ENCODE measurements at regions not wholly inside any gene's neighbourhood (a gene's known extent, or its start where the extent isn't known, plus 50 kb on each side); places are given as distances from the start of the nearest gene placed in this dataset.

DNA sequence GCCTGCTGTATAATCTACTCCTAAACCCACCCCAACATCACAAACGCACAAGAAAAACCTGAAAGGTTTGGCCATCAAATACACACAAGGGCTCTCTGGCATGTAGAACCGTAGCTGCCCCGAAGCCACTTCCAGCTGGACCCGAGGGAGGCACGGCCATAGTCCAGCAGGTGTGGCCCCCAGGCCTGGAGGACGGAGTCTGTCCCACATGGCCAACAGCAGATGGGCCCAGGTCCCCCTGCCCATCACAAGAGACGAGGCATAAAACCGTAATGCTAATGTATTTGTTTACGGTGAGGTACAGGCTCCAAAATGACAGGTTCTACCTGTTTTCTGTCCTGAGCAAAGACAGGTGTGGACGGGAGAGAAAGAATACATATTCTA, 234.2 kb downstream of the SYK start:
- Mint-ChIP-seq H3K27ac (no peak overlapping the region), H3K9me3 (no peaks in the 10 kb centered on the region)
- no peak for ATAC-seq

DNA sequence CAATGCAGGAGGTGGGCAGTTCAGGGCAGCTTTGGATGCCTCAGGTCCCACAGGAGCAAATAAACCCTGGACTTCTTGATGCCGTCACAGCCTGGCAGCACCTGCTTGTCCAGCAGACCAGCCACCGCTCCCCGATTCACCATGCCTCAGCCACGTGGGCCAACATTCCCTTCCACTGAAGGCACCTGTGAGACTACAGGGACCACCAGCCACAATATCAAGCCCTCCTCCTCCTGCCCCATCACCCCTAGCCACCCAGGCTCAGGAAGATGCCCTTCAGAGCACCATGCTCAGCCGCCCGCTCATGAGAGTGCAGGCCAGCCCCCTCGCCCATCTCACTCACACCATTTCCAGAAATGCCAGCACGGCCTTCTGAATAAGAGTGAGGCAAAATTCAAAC, 234.7 kb downstream of the SYK start:
- Mint-ChIP-seq H3K4me3 (no peak overlapping the region), H3K27me3 (ENCODE audit: insufficient read depth, low read depth, poor library complexity) (peaks cover 10% of the 10 kb centered on the region), H3K27ac (no peak overlapping the region; the same call in 1 of the 2 replicates), H3K9me3 (no peaks in the 10 kb centered on the region), H3K36me3 (ENCODE audit: low read depth) (no peaks in the 10 kb centered on the region), H3K4me1 (peaks cover 13% of the 10 kb centered on the region)
- Histone ChIP-seq H3K4me3 (no peak overlapping the region), H3K4me2 (no peak overlapping the region), H3K27ac (ENCODE audit: low read depth) (no peak overlapping the region), H2AFZ (peak overlapping the region; percentile 87; the same call in 1 of the 2 replicates), H3K27me3 (ENCODE audit: insufficient read depth) (no peaks in the 10 kb centered on the region), H3K79me2 (replicated peaks; ENCODE audit: insufficient read depth) (no peaks in the 10 kb centered on the region), H3F3A (replicated peaks; ENCODE audit: low read depth) (no peaks in the 10 kb centered on the region), H3K4me1 (ENCODE audit: insufficient read depth) (peaks cover 4% of the 10 kb centered on the region; the same call in 1 of the 2 replicates), H4K20me1 (replicated peaks; ENCODE audit: insufficient read depth) (no peaks in the 10 kb centered on the region), H3K9me2 (ENCODE audit: insufficient read depth) (no peaks in the 10 kb centered on the region), H3K36me3 (ENCODE audit: insufficient read depth) (no peaks in the 10 kb centered on the region)
- ATAC-seq, result no peak
- no peak for DNase-seq (ENCODE audit: low spot score)
- TF ChIP-seq, protein P1, sequence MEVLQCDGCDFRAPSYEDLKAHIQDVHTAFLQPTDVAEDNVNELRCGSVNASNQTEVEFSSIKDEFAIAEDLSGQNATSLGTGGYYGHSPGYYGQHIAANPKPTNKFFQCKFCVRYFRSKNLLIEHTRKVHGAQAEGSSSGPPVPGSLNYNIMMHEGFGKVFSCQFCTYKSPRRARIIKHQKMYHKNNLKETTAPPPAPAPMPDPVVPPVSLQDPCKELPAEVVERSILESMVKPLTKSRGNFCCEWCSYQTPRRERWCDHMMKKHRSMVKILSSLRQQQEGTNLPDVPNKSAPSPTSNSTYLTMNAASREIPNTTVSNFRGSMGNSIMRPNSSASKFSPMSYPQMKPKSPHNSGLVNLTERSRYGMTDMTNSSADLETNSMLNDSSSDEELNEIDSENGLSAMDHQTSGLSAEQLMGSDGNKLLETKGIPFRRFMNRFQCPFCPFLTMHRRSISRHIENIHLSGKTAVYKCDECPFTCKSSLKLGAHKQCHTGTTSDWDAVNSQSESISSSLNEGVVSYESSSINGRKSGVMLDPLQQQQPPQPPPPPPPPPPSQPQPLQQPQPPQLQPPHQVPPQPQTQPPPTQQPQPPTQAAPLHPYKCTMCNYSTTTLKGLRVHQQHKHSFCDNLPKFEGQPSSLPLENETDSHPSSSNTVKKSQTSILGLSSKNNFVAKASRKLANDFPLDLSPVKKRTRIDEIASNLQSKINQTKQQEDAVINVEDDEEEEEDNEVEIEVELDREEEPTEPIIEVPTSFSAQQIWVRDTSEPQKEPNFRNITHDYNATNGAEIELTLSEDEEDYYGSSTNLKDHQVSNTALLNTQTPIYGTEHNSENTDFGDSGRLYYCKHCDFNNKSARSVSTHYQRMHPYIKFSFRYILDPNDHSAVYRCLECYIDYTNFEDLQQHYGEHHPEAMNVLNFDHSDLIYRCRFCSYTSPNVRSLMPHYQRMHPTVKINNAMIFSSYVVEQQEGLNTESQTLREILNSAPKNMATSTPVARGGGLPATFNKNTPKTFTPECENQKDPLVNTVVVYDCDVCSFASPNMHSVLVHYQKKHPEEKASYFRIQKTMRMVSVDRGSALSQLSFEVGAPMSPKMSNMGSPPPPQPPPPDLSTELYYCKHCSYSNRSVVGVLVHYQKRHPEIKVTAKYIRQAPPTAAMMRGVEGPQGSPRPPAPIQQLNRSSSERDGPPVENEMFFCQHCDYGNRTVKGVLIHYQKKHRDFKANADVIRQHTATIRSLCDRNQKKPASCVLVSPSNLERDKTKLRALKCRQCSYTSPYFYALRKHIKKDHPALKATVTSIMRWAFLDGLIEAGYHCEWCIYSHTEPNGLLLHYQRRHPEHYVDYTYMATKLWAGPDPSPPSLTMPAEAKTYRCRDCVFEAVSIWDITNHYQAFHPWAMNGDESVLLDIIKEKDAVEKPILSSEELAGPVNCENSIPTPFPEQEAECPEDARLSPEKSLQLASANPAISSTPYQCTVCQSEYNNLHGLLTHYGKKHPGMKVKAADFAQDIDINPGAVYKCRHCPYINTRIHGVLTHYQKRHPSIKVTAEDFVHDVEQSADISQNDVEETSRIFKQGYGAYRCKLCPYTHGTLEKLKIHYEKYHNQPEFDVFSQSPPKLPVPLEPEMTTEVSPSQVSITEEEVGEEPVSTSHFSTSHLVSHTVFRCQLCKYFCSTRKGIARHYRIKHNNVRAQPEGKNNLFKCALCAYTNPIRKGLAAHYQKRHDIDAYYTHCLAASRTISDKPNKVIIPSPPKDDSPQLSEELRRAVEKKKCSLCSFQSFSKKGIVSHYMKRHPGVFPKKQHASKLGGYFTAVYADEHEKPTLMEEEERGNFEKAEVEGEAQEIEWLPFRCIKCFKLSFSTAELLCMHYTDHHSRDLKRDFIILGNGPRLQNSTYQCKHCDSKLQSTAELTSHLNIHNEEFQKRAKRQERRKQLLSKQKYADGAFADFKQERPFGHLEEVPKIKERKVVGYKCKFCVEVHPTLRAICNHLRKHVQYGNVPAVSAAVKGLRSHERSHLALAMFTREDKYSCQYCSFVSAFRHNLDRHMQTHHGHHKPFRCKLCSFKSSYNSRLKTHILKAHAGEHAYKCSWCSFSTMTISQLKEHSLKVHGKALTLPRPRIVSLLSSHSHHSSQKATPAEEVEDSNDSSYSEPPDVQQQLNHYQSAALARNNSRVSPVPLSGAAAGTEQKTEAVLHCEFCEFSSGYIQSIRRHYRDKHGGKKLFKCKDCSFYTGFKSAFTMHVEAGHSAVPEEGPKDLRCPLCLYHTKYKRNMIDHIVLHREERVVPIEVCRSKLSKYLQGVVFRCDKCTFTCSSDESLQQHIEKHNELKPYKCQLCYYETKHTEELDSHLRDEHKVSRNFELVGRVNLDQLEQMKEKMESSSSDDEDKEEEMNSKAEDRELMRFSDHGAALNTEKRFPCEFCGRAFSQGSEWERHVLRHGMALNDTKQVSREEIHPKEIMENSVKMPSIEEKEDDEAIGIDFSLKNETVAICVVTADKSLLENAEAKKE (CRISPR knock-in tag; IDR thresholded peaks at IDR 0.05), result no peak

More for the DNA sequence above, 234.2 kb downstream of the SYK start:
- Mint-ChIP-seq H3K4me3 (no peak overlapping the region), H3K27me3 (ENCODE audit: insufficient read depth, low read depth, poor library complexity) (peaks cover 12% of the 10 kb centered on the region), H3K36me3 (ENCODE audit: low read depth) (no peaks in the 10 kb centered on the region), H3K4me1 (peaks cover 13% of the 10 kb centered on the region)
- Histone ChIP-seq H3K27me3 (ENCODE audit: insufficient read depth) (no peaks in the 10 kb centered on the region), H3K4me2 (no peak overlapping the region), H4K20me1 (replicated peaks; ENCODE audit: insufficient read depth) (no peaks in the 10 kb centered on the region), H3F3A (replicated peaks; ENCODE audit: low read depth) (no peaks in the 10 kb centered on the region), H3K9me2 (ENCODE audit: insufficient read depth) (no peaks in the 10 kb centered on the region), H3K4me1 (ENCODE audit: insufficient read depth) (peaks cover 4% of the 10 kb centered on the region; the same call in 1 of the 2 replicates), H3K36me3 (ENCODE audit: insufficient read depth) (no peaks in the 10 kb centered on the region), H2AFZ (no peak overlapping the region), H3K27ac (ENCODE audit: low read depth) (no peak overlapping the region), H3K79me2 (replicated peaks; ENCODE audit: insufficient read depth) (no peaks in the 10 kb centered on the region), H3K4me3 (no peak overlapping the region)
- no peak for TF ChIP-seq ZNF331 (CRISPR knock-in tag; IDR thresholded peaks at IDR 0.05; ENCODE audit: low read depth)
- no peak for TF ChIP-seq EZH2phosphoT487 (IDR thresholded peaks at IDR 0.05; ENCODE audit: unreplicated experiment)
- no peak for DNase-seq (ENCODE audit: low spot score)
